ENCODE measurements at regions not wholly inside any gene's neighbourhood (a gene's known extent, or its start where the extent isn't known, plus 50 kb on each side); places are given as distances from the start of the nearest gene placed in this dataset.

DNA sequence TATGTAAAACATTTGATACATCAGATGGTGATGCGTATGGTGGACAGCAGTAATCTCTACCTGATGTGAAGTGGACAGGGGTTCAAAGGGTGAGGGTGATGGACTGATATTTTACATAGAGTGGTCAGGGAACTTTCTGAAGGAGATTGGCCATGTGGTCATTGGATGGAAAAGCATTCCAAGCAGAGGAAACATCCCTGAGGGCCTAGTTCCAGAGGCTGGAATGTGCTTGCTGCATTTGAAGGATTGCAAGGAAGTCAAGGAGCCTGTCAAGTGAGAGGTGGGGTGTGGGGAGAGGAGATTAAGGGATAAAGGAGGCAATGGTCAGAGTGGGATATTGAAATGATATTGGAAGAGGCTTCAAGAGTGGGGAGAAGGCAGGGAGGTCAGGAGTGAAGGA lies 151.9 kb upstream of the NTM start:
- Histone ChIP-seq H4K20me1 (ENCODE audit: insufficient read depth, low read length) (no peaks in the 10 kb centered on the region), H3K4me1 (ENCODE audit: low read length) (no peaks in the 10 kb centered on the region), H3K4me3 (ENCODE audit: low read length) (no peak overlapping the region), H3K9me3 (ENCODE audit: insufficient read depth, low read length) (no peaks in the 10 kb centered on the region), H3K36me3 (replicated peaks; ENCODE audit: low read depth, low read length) (no peaks in the 10 kb centered on the region), H2AFZ (ENCODE audit: low read depth, low read length) (no peak overlapping the region), H3K27me3 (ENCODE audit: low read depth, low read length) (peaks cover 42% of the 10 kb centered on the region), H3K27ac (ENCODE audit: low read length) (no peak overlapping the region), H3K9ac (ENCODE audit: low read length) (no peak overlapping the region), H3K79me2 (ENCODE audit: low read length) (no peaks in the 10 kb centered on the region), H3K4me2 (ENCODE audit: low read length) (no peak overlapping the region)
- TF ChIP-seq, protein P1, sequence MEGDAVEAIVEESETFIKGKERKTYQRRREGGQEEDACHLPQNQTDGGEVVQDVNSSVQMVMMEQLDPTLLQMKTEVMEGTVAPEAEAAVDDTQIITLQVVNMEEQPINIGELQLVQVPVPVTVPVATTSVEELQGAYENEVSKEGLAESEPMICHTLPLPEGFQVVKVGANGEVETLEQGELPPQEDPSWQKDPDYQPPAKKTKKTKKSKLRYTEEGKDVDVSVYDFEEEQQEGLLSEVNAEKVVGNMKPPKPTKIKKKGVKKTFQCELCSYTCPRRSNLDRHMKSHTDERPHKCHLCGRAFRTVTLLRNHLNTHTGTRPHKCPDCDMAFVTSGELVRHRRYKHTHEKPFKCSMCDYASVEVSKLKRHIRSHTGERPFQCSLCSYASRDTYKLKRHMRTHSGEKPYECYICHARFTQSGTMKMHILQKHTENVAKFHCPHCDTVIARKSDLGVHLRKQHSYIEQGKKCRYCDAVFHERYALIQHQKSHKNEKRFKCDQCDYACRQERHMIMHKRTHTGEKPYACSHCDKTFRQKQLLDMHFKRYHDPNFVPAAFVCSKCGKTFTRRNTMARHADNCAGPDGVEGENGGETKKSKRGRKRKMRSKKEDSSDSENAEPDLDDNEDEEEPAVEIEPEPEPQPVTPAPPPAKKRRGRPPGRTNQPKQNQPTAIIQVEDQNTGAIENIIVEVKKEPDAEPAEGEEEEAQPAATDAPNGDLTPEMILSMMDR (IDR thresholded peaks at IDR 0.05; ENCODE audit: low read depth, low read length): no peak
- no peak for TF ChIP-seq EZH2phosphoT487 (IDR thresholded peaks at IDR 0.05; ENCODE audit: low read depth)

DNA sequence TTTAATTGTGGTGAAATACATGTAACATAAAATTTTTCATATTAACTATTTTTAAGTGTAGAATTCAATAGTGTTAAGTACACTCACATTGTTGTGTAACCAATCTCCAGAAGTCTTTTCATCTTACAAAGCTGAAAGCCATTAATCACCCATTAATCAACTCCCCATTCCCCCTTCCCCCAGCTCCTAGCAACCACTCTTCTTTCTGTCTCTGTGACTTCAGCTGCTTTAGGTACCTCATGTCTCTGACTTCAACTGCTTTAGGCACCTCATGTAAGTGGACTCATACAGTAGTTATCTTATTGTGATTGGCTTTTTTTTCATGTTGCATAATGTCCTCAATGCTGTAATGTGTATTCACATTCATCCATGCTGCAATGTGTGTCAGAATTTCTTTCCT lies 150.8 kb upstream of the NTM start:
- Histone ChIP-seq H4K20me1 (ENCODE audit: insufficient read depth, low read length) (no peaks in the 10 kb centered on the region), H3K27ac (ENCODE audit: low read length) (no peak overlapping the region), H3K36me3 (replicated peaks; ENCODE audit: low read depth, low read length) (no peaks in the 10 kb centered on the region), H3K9ac (ENCODE audit: low read length) (no peak overlapping the region), H3K9me3 (ENCODE audit: insufficient read depth, low read length) (no peaks in the 10 kb centered on the region), H3K27me3 (ENCODE audit: low read depth, low read length) (peaks cover 43% of the 10 kb centered on the region), H3K4me3 (ENCODE audit: low read length) (no peak overlapping the region), H3K79me2 (ENCODE audit: low read length) (no peaks in the 10 kb centered on the region), H3K4me2 (ENCODE audit: low read length) (no peak overlapping the region), H3K4me1 (ENCODE audit: low read length) (no peaks in the 10 kb centered on the region), H2AFZ (ENCODE audit: low read depth, low read length) (no peak overlapping the region)
- TF ChIP-seq, protein P1 (IDR thresholded peaks at IDR 0.05; ENCODE audit: low read depth, low read length): no peak
- no peak for TF ChIP-seq EZH2phosphoT487 (IDR thresholded peaks at IDR 0.05; ENCODE audit: low read depth)

DNA sequence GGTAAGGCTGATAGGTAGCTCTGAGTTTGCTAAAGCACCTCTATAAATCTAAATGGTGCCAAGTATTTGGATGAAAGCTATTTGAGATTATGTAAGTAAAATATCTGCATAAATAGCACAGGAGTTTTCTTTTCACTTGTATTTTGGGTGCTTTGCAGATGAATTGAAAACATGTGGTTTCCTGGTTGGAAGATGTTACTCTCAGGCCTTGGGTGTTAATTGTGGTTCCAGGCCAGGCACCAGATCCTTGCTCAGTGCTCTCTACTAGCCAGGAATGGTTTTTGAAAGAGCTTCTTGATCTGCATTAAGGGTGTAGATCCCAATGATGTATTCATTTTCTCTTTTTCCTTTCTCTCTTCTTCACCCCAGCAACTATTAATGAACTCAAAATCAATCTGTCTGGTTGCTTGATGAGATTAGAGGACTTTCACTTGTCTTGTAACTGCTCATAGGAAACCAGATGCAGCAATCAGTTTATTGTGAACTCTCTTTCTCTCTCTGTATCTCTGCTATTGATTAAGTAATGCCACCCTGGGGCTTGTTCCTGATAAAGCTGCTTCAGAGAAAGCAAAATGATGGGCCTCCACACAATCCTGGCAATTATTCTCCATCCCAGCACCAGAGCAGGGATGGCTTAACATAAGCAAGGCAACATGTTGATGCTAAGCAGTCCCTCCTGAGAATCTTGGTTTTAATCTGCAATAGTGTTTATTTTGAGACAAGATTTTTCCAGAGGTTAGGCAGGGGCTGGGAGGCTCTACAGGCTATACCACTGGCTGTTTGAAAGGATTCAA lies 147.0 kb upstream of the NTM start:
- peaks cover 19% of the 10 kb centered on the region for H3K27me3 ChIP-seq (ENCODE audit: low read depth, low read length)
- H3K4me2 ChIP-seq (ENCODE audit: low read length): no peak overlapping the region
- H3K9ac ChIP-seq (ENCODE audit: low read length): no peak overlapping the region
- no peak overlapping the region for H3K4me3 ChIP-seq (ENCODE audit: low read length)
- H3K4me1 ChIP-seq (ENCODE audit: low read length): no peaks in the 10 kb centered on the region
- TF ChIP-seq EZH2phosphoT487 (IDR thresholded peaks at IDR 0.05; ENCODE audit: low read depth): no peak
- TF ChIP-seq, protein P1 (IDR thresholded peaks at IDR 0.05; ENCODE audit: low read depth, low read length): no peak
- H3K36me3 ChIP-seq (replicated peaks; ENCODE audit: low read depth, low read length): no peaks in the 10 kb centered on the region
- no peak overlapping the region for H2AFZ ChIP-seq (ENCODE audit: low read depth, low read length)
- H3K9me3 ChIP-seq (ENCODE audit: insufficient read depth, low read length): no peaks in the 10 kb centered on the region
- H4K20me1 ChIP-seq (ENCODE audit: insufficient read depth, low read length): no peaks in the 10 kb centered on the region
- no peak overlapping the region for H3K27ac ChIP-seq (ENCODE audit: low read length)
- no peaks in the 10 kb centered on the region for H3K79me2 ChIP-seq (ENCODE audit: low read length)

DNA sequence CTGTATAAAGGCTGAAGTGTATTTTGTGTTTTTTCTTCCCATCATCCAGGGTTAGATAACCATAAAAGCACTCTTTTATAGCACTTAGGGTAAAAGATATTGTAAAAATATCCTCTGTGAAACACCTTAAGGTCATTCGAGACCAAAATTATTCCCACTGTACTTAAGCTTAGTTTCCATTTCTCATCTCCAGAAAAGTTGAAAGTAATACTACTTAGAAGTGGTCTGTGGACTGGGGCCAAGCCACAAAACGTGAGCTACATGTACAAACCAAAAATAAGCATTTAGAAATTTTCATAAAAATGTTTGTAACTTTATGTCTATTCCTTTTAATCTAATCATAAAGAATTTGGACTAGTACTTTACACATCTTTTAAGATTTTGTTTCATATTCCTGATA lies 142.0 kb upstream of the NTM start:
- Histone ChIP-seq H3K4me1 (ENCODE audit: low read length) (no peaks in the 10 kb centered on the region), H2AFZ (ENCODE audit: low read depth, low read length) (no peak overlapping the region), H3K9ac (ENCODE audit: low read length) (no peak overlapping the region), H3K4me2 (ENCODE audit: low read length) (no peak overlapping the region), H3K27me3 (ENCODE audit: low read depth, low read length) (peaks cover 19% of the 10 kb centered on the region), H3K79me2 (ENCODE audit: low read length) (no peaks in the 10 kb centered on the region), H3K36me3 (replicated peaks; ENCODE audit: low read depth, low read length) (no peaks in the 10 kb centered on the region), H3K4me3 (ENCODE audit: low read length) (no peak overlapping the region), H3K27ac (ENCODE audit: low read length) (no peak overlapping the region), H3K9me3 (ENCODE audit: insufficient read depth, low read length) (no peaks in the 10 kb centered on the region), H4K20me1 (ENCODE audit: insufficient read depth, low read length) (no peaks in the 10 kb centered on the region)
- TF ChIP-seq, protein P1 (IDR thresholded peaks at IDR 0.05; ENCODE audit: low read depth, low read length): no peak
- TF ChIP-seq EZH2phosphoT487 (IDR thresholded peaks at IDR 0.05; ENCODE audit: low read depth): no peak

All from OCI-LY3 (cell line).